ENCODE measurements at regions not wholly inside any gene's neighbourhood (a gene's known extent, or its start where the extent isn't known, plus 50 kb on each side); places are given as distances from the start of the nearest gene placed in this dataset.

- Histone ChIP-seq H3K36me3 (ENCODE audit: control insufficient read depth, low read length) (no peaks in the 10 kb centered on the region), H3K27ac (ENCODE audit: low read depth, low read length) (no peak overlapping the region), H3F3A (ENCODE audit: control insufficient read depth, insufficient read depth) (no peaks in the 10 kb centered on the region), H3K27me3 (ENCODE audit: control insufficient read depth, low read length) (no peaks in the 10 kb centered on the region), H3K9me2 (replicated peaks; ENCODE audit: control insufficient read depth, low read length) (no peaks in the 10 kb centered on the region), H3K4me3 (ENCODE audit: low read length) (no peak overlapping the region), H3K9me3 (ENCODE audit: control insufficient read depth, insufficient read depth, low read length) (no peaks in the 10 kb centered on the region), H4K20me1 (ENCODE audit: control insufficient read depth, insufficient read depth, low read depth, low read length) (no peaks in the 10 kb centered on the region), H3K79me2 (ENCODE audit: control insufficient read depth, low read length) (no peaks in the 10 kb centered on the region), H3K4me2 (ENCODE audit: low read length) (no peak overlapping the region), H3K4me1 (ENCODE audit: control insufficient read depth, low read length) (no peaks in the 10 kb centered on the region)
- TF ChIP-seq EZH2phosphoT487 (IDR thresholded peaks at IDR 0.05; ENCODE audit: borderline replicate concordance, low read length): no peak
- TF ChIP-seq, protein P1, sequence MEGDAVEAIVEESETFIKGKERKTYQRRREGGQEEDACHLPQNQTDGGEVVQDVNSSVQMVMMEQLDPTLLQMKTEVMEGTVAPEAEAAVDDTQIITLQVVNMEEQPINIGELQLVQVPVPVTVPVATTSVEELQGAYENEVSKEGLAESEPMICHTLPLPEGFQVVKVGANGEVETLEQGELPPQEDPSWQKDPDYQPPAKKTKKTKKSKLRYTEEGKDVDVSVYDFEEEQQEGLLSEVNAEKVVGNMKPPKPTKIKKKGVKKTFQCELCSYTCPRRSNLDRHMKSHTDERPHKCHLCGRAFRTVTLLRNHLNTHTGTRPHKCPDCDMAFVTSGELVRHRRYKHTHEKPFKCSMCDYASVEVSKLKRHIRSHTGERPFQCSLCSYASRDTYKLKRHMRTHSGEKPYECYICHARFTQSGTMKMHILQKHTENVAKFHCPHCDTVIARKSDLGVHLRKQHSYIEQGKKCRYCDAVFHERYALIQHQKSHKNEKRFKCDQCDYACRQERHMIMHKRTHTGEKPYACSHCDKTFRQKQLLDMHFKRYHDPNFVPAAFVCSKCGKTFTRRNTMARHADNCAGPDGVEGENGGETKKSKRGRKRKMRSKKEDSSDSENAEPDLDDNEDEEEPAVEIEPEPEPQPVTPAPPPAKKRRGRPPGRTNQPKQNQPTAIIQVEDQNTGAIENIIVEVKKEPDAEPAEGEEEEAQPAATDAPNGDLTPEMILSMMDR (IDR thresholded peaks at IDR 0.05; ENCODE audit: low read depth, low read length, poor library complexity, severe bottlenecking): no peak
Observed at GRCh38 chr5:17878541-17878940, 244.3 kb downstream of the TAF11L14 start.

DNA sequence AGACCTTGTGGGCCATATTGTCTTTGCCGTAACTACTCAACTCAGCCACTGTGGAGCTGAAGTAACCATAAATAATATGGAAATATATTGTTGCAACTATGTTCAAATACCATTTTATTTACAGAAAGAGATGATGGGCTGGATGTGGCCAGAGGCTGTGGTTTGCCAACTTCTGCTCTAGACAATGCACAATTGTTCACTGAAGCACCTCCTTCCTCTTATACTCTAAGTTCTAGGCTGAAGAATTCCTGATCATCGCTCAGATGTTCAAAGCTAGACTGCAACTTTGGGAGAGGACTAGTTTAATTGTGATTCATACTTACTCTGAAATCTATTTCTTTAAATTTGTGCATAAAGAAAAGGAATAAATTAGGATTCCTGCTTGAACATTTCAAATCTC lies 245.0 kb downstream of the TAF11L14 start:
- Histone ChIP-seq H3K27me3 (ENCODE audit: control insufficient read depth, low read length) (no peaks in the 10 kb centered on the region), H3K36me3 (ENCODE audit: control insufficient read depth, low read length) (no peaks in the 10 kb centered on the region), H3K4me3 (ENCODE audit: low read length) (no peak overlapping the region), H4K20me1 (ENCODE audit: control insufficient read depth, insufficient read depth, low read depth, low read length) (no peaks in the 10 kb centered on the region), H3K9me2 (replicated peaks; ENCODE audit: control insufficient read depth, low read length) (no peaks in the 10 kb centered on the region), H3K27ac (ENCODE audit: low read depth, low read length) (no peak overlapping the region), H3K79me2 (ENCODE audit: control insufficient read depth, low read length) (no peaks in the 10 kb centered on the region), H3F3A (ENCODE audit: control insufficient read depth, insufficient read depth) (no peaks in the 10 kb centered on the region), H3K4me2 (ENCODE audit: low read length) (no peak overlapping the region), H3K9me3 (ENCODE audit: control insufficient read depth, insufficient read depth, low read length) (no peaks in the 10 kb centered on the region), H3K4me1 (ENCODE audit: control insufficient read depth, low read length) (no peaks in the 10 kb centered on the region)
- no peak for TF ChIP-seq EZH2phosphoT487 (IDR thresholded peaks at IDR 0.05; ENCODE audit: borderline replicate concordance, low read length)
- TF ChIP-seq, protein P1 (IDR thresholded peaks at IDR 0.05; ENCODE audit: low read depth, low read length, poor library complexity, severe bottlenecking): no peak

- H3K9me2 ChIP-seq (replicated peaks; ENCODE audit: control insufficient read depth, low read length): no peaks in the 10 kb centered on the region
- no peaks in the 10 kb centered on the region for H4K20me1 ChIP-seq (ENCODE audit: control insufficient read depth, insufficient read depth, low read depth, low read length)
Observed at GRCh38 chr5:17880869-17881268, 246.6 kb downstream of the TAF11L14 start.

More at GRCh38 chr5:17880869-17881268, 246.6 kb downstream of the TAF11L14 start:
- no peak for TF ChIP-seq EZH2phosphoT487 (IDR thresholded peaks at IDR 0.05; ENCODE audit: borderline replicate concordance, low read length)
- TF ChIP-seq, protein P1 (IDR thresholded peaks at IDR 0.05; ENCODE audit: low read depth, low read length, poor library complexity, severe bottlenecking): no peak
- Histone ChIP-seq H3K4me1 (ENCODE audit: control insufficient read depth, low read length) (no peaks in the 10 kb centered on the region), H3K27ac (ENCODE audit: low read depth, low read length) (no peak overlapping the region), H3K79me2 (ENCODE audit: control insufficient read depth, low read length) (no peaks in the 10 kb centered on the region), H3K4me2 (ENCODE audit: low read length) (no peak overlapping the region), H3K9me3 (ENCODE audit: control insufficient read depth, insufficient read depth, low read length) (no peaks in the 10 kb centered on the region), H3F3A (ENCODE audit: control insufficient read depth, insufficient read depth) (no peaks in the 10 kb centered on the region), H3K36me3 (ENCODE audit: control insufficient read depth, low read length) (no peaks in the 10 kb centered on the region), H3K4me3 (ENCODE audit: low read length) (no peak overlapping the region), H3K27me3 (ENCODE audit: control insufficient read depth, low read length) (no peaks in the 10 kb centered on the region)
